Endothelial cell of hepatic sinusoid (primary cell): ENCODE measurements at regions not wholly inside any gene's neighbourhood (a gene's known extent, or its start where the extent isn't known, plus 50 kb on each side); places are given as distances from the start of the nearest gene placed in this dataset.

Source experiments
- in situ Hi-C: cut with HindIII; loops from 2 replicates; pipeline ENCODE4 v1.10.0; 2017; ENCODE audit warnings: low sequenced_read_pairs

- in situ Hi-C loops = loop anchor here (10.0 kb wide), 1 partner anchor 94 kb away; no protein-coding TSS in a partner anchor
Observed at GRCh38 chr3:135458541-135459322, 506.8 kb upstream of the PPP2R3A start.

GRCh38 chr3:135460273-135460672 lies 505.3 kb upstream of the PPP2R3A start:
- in situ Hi-C loops = no loop called here

GRCh38 chr3:135471911-135472310 lies 493.6 kb upstream of the PPP2R3A start:
- in situ Hi-C loops = no loop called here

- in situ Hi-C loops = no loop called here
Observed at GRCh38 chr3:135473449-135473848, 492.1 kb upstream of the PPP2R3A start.

GRCh38 chr3:135487261-135487660 lies 478.3 kb upstream of the PPP2R3A start:
- in situ Hi-C loops = no loop called here

- in situ Hi-C loops = no loop called here
Observed at GRCh38 chr3:135490219-135490915, 475.2 kb upstream of the PPP2R3A start.

- in situ Hi-C loops = no loop called here
Observed at GRCh38 chr3:135491491-135492205, 473.9 kb upstream of the PPP2R3A start.

GRCh38 chr3:135495891-135496290 lies 469.6 kb upstream of the PPP2R3A start:
- in situ Hi-C loops = no loop called here

GRCh38 chr3:135497979-135498378 lies 467.5 kb upstream of the PPP2R3A start:
- in situ Hi-C loops = no loop called here

GRCh38 chr3:135499426-135499825 lies 466.1 kb upstream of the PPP2R3A start:
- in situ Hi-C loops = no loop called here

- in situ Hi-C loops = no loop called here
Observed at GRCh38 chr3:135500034-135500433, 465.5 kb upstream of the PPP2R3A start.

GRCh38 chr3:135503065-135503759 lies 462.3 kb upstream of the PPP2R3A start:
- in situ Hi-C loops = no loop called here

- in situ Hi-C loops = no loop called here
Observed at GRCh38 chr3:135503760-135504686, 461.5 kb upstream of the PPP2R3A start.

- in situ Hi-C loops = no loop called here
Observed at GRCh38 chr3:135513106-135514059, 452.1 kb upstream of the PPP2R3A start.

GRCh38 chr3:135514060-135514448 lies 451.5 kb upstream of the PPP2R3A start:
- in situ Hi-C loops = no loop called here

GRCh38 chr3:135516143-135516542 lies 449.4 kb upstream of the PPP2R3A start:
- in situ Hi-C loops = no loop called here

- in situ Hi-C loops = no loop called here
Observed at GRCh38 chr3:135528413-135529015, 437.0 kb upstream of the PPP2R3A start.

- in situ Hi-C loops = no loop called here
Observed at GRCh38 chr3:135532021-135532420, 433.5 kb upstream of the PPP2R3A start.
